MM.1S (cell line): ENCODE measurements at regions not wholly inside any gene's neighbourhood (a gene's known extent, or its start where the extent isn't known, plus 50 kb on each side); places are given as distances from the start of the nearest gene placed in this dataset.
A peak's percentile ranks its signal among the peaks of the same experiment; 100 is the strongest.

Experiments used
- DNase-seq: peaks from one replicate; pipeline ENCODE4 v3.0.0-alpha.2; 2015
- H2AFZ ChIP-seq: fragments of 300-600 bp; sonication (generic); 2 replicates; pipeline ENCODE4 v1.6.0; 2016; ENCODE audit warnings: antibody characterized with exemption, low read length
- H3F3A ChIP-seq: fragments of 300-600 bp; sonication (generic); 2 replicates; pipeline ENCODE4 v1.6.1; 2016; ENCODE audit warnings: mild to moderate bottlenecking, antibody characterized with exemption, low read length, moderate library complexity, mixed read lengths; ENCODE audit not compliant: insufficient read depth
- H3K27ac ChIP-seq: fragments of 300-600 bp; sonication (generic); 2 replicates; pipeline ENCODE4 v1.5.1; 2016; ENCODE audit warnings: mild to moderate bottlenecking, low read length
- H3K27me3 ChIP-seq: fragments of 300-600 bp; sonication (generic); replicated peaks from 2 replicates; pipeline ENCODE4 v1.6.0; 2016; ENCODE audit warnings: low read length; ENCODE audit not compliant: insufficient read depth
- H3K36me3 ChIP-seq: fragments of 300-600 bp; sonication (generic); replicated peaks from 2 replicates; pipeline ENCODE4 v1.6.1; 2016; ENCODE audit warnings: mild to moderate bottlenecking, low read length, mixed read lengths; ENCODE audit not compliant: insufficient read depth
- H3K4me1 ChIP-seq: fragments of 300-600 bp; sonication (generic); 2 replicates; pipeline ENCODE4 v1.6.1; 2016; ENCODE audit warnings: low read length, mixed read lengths
- H3K4me2 ChIP-seq: fragments of 300-600 bp; sonication (generic); 2 replicates; pipeline ENCODE4 v1.6.0; 2016; ENCODE audit warnings: low read depth, low read length
- H3K4me3 ChIP-seq: fragments of 300-600 bp; sonication (generic); 2 replicates; pipeline ENCODE4 v1.5.1; 2016; ENCODE audit warnings: low read length, mixed read lengths
- H3K79me2 ChIP-seq: fragments of 300-600 bp; sonication (generic); 2 replicates; pipeline ENCODE4 v1.6.1; 2016; ENCODE audit warnings: mixed run types, low read length, mixed read lengths
- H3K9ac ChIP-seq: fragments of 300-600 bp; sonication (generic); 2 replicates; pipeline ENCODE4 v1.6.1; 2016; ENCODE audit warnings: low read length, mixed read lengths
- H3K9me2 ChIP-seq: fragments of 300-600 bp; sonication (generic); replicated peaks from 2 replicates; pipeline ENCODE4 v1.6.1; 2016; ENCODE audit warnings: mild to moderate bottlenecking, low read length, mixed read lengths; ENCODE audit not compliant: insufficient read depth
- H3K9me3 ChIP-seq: fragments of 300-600 bp; sonication (generic); replicated peaks from 2 replicates; pipeline ENCODE4 v1.6.1; 2016; ENCODE audit warnings: mild to moderate bottlenecking, low read length, mixed read lengths; ENCODE audit not compliant: insufficient read depth
- H4K20me1 ChIP-seq: fragments of 300-600 bp; sonication (generic); 2 replicates; pipeline ENCODE4 v1.6.1; 2016; ENCODE audit warnings: mild to moderate bottlenecking, low read length, moderate library complexity, mixed read lengths; ENCODE audit not compliant: insufficient read depth
- CTCF ChIP-seq: fragments of 300-600 bp; sonication (generic); IDR thresholded peaks from 2 replicates; pipeline ENCODE4 v1.5.1; 2016; ENCODE audit warnings: antibody characterized with exemption, low read length, mixed read lengths
- EZH2 ChIP-seq: fragments of 300-600 bp; sonication (generic); optimal IDR thresholded peaks from 2 replicates; pipeline ENCODE3; 2017; ENCODE audit warnings: low read depth, mild to moderate bottlenecking, antibody characterized with exemption, low read length, mixed read lengths
- EZH2phosphoT487 ChIP-seq: fragments of 300-600 bp; sonication (generic); IDR thresholded peaks from 2 replicates; pipeline ENCODE4 v1.6.1; 2018; ENCODE audit warnings: antibody characterized with exemption, low read length

DNA sequence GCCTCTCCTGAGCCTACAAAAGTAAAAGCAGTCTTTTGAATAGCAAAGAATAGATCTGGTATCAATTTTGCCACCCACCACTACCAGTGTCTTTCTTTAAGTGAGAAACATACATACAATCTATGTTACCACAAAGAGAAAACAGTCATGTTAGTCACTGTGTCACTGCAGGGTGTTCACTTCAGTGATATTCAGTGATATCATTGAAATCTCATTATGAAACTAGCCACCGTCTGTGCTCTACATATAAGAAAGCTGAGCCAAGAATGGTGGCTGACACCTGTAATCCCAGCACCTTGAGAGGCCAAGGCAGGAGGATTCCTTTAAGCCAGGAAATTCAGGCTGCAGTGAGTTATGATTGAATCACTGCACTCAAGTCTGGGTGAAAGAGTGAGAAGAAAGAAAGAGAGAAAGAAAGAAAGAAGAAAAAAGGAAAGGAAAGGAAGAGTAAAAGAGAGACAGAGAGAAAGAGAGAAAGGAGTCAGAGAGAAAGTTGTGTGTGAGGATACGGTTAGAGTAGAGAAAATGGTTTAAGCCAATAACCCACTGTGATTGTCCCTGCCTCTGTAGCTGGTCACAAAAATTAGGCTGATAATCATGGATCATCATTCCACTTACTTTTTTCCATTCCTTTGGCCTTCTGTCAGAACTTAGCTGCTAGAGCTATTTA, 847.1 kb downstream of the FAM181B start:
- H3K4me1 ChIP-seq: no peaks in the 10 kb centered on the region

GRCh38 chr11:81874635-81875034, 859.0 kb downstream of the FAM181B start:
- no peak overlapping the region for H2AFZ ChIP-seq
- no peaks in the 10 kb centered on the region for H3K79me2 ChIP-seq
- 0 out of 2 replicates have a peak overlapping the region, but pooled peaks have one; percentile 8 for H3K4me3 ChIP-seq
- no peaks in the 10 kb centered on the region for H3K9me3 ChIP-seq
- H3K9ac ChIP-seq: peak overlapping the region; percentile 9; the same call in 1 of the 2 replicates
- no peaks in the 10 kb centered on the region for H4K20me1 ChIP-seq
- no peaks in the 10 kb centered on the region for H3K27me3 ChIP-seq
- H3K36me3 ChIP-seq: no peaks in the 10 kb centered on the region
- H3F3A ChIP-seq: peaks cover 25% of the 10 kb centered on the region
- peak; percentile 74 for DNase-seq
- peaks cover 35% of the 10 kb centered on the region for H3K4me1 ChIP-seq
- TF ChIP-seq CTCF: no peak
- TF ChIP-seq EZH2: no peak
- H3K27ac ChIP-seq: peak overlapping the region; percentile 64; the same call in 1 of the 2 replicates
- H3K9me2 ChIP-seq: no peaks in the 10 kb centered on the region
- H3K4me2 ChIP-seq: peak overlapping the region; percentile 42

More for the DNA sequence above, 847.1 kb downstream of the FAM181B start:
- Histone ChIP-seq H3K4me3 (no peak overlapping the region), H3K36me3 (no peaks in the 10 kb centered on the region), H3K9me2 (no peaks in the 10 kb centered on the region), H3K4me2 (no peak overlapping the region), H3K9ac (no peak overlapping the region), H4K20me1 (no peaks in the 10 kb centered on the region), H3K9me3 (no peaks in the 10 kb centered on the region), H3F3A (no peaks in the 10 kb centered on the region), H3K79me2 (no peaks in the 10 kb centered on the region), H3K27ac (no peak overlapping the region), H2AFZ (no peak overlapping the region), H3K27me3 (no peaks in the 10 kb centered on the region)
- no peak for TF ChIP-seq CTCF
- no peak for TF ChIP-seq EZH2
- TF ChIP-seq EZH2phosphoT487: no peak
- no peak for DNase-seq

- Histone ChIP-seq H3K4me1 (peaks cover 44% of the 10 kb centered on the region), H3K79me2 (no peaks in the 10 kb centered on the region), H3K9me3 (no peaks in the 10 kb centered on the region), H3K27me3 (no peaks in the 10 kb centered on the region), H3K9ac (no peak overlapping the region), H3K36me3 (no peaks in the 10 kb centered on the region), H3K4me3 (peak overlapping the region; percentile 56; the same call in 1 of the 2 replicates), H3F3A (peaks cover 38% of the 10 kb centered on the region), H3K4me2 (peak overlapping the region; percentile 70), H4K20me1 (no peaks in the 10 kb centered on the region), H3K9me2 (no peaks in the 10 kb centered on the region), H3K27ac (peak overlapping the region; percentile 77; the same call in 1 of the 2 replicates), H2AFZ (peak overlapping the region; percentile 44; the same call in 1 of the 2 replicates)
- no peak for DNase-seq
- TF ChIP-seq EZH2phosphoT487: no peak
- TF ChIP-seq EZH2: no peak
- no peak for TF ChIP-seq CTCF
Observed at GRCh38 chr11:81870815-81871214, 862.8 kb downstream of the FAM181B start.
